ENCODE measurements at regions not wholly inside any gene's neighbourhood (a gene's known extent, or its start where the extent isn't known, plus 50 kb on each side); places are given as distances from the start of the nearest gene placed in this dataset.

GRCh38 chr20:19110285-19110684, 102.2 kb upstream of the SLC24A3 start:
- no peak for DNase-seq (ENCODE audit: low read depth, low spot score)
- H3K9ac ChIP-seq (ENCODE audit: insufficient read length), result no peak overlapping the region
- H3K36me3 ChIP-seq (ENCODE audit: insufficient read depth, low read length), result no peaks in the 10 kb centered on the region
- no peaks in the 10 kb centered on the region for H3K9me3 ChIP-seq (ENCODE audit: low read depth, low read length)
- TF ChIP-seq FOXP2 (optimal IDR thresholded peaks at IDR 0.05; ENCODE audit: control extremely low read depth, extremely low read length, insufficient read depth), result no peak
- no peak for TF ChIP-seq POLR2AphosphoS5 (IDR thresholded peaks at IDR 0.05; ENCODE audit: borderline replicate concordance, low read depth, low read length)
- no peak for TF ChIP-seq EZH2 (IDR thresholded peaks at IDR 0.05)
- H3K27ac ChIP-seq, result no peak overlapping the region
- H3K4me3 ChIP-seq, result no peak overlapping the region

- no peak for DNase-seq (ENCODE audit: low read depth, low spot score)
- H3K27ac ChIP-seq, result no peak overlapping the region
- H3K9ac ChIP-seq (ENCODE audit: insufficient read length), result no peak overlapping the region
- no peak for TF ChIP-seq POLR2AphosphoS5 (IDR thresholded peaks at IDR 0.05; ENCODE audit: borderline replicate concordance, low read depth, low read length)
- no peak for TF ChIP-seq FOXP2 (optimal IDR thresholded peaks at IDR 0.05; ENCODE audit: control extremely low read depth, extremely low read length, insufficient read depth)
- TF ChIP-seq EZH2 (IDR thresholded peaks at IDR 0.05), result no peak
- H3K36me3 ChIP-seq (ENCODE audit: insufficient read depth, low read length), result no peaks in the 10 kb centered on the region
- H3K4me3 ChIP-seq, result no peak overlapping the region
- H3K9me3 ChIP-seq (ENCODE audit: low read depth, low read length), result no peaks in the 10 kb centered on the region
Observed at GRCh38 chr20:19110881-19111460, 101.5 kb upstream of the SLC24A3 start.

GRCh38 chr20:19112828-19113227, 99.6 kb upstream of the SLC24A3 start:
- no peaks in the 10 kb centered on the region for H3K36me3 ChIP-seq (ENCODE audit: insufficient read depth, low read length)
- DNase-seq (ENCODE audit: low read depth, low spot score), result no peak
- H3K9ac ChIP-seq (ENCODE audit: insufficient read length), result no peak overlapping the region
- no peak overlapping the region for H3K27ac ChIP-seq
- TF ChIP-seq FOXP2 (optimal IDR thresholded peaks at IDR 0.05; ENCODE audit: control extremely low read depth, extremely low read length, insufficient read depth), result no peak
- TF ChIP-seq EZH2 (IDR thresholded peaks at IDR 0.05), result no peak
- no peak for TF ChIP-seq POLR2AphosphoS5 (IDR thresholded peaks at IDR 0.05; ENCODE audit: borderline replicate concordance, low read depth, low read length)
- H3K9me3 ChIP-seq (ENCODE audit: low read depth, low read length), result no peaks in the 10 kb centered on the region
- H3K4me3 ChIP-seq, result no peak overlapping the region

GRCh38 chr20:19113343-19113930, 99.0 kb upstream of the SLC24A3 start:
- Histone ChIP-seq H3K9ac (ENCODE audit: insufficient read length) (no peak overlapping the region), H3K4me3 (no peak overlapping the region), H3K27ac (no peak overlapping the region), H3K9me3 (ENCODE audit: low read depth, low read length) (no peaks in the 10 kb centered on the region), H3K36me3 (ENCODE audit: insufficient read depth, low read length) (no peaks in the 10 kb centered on the region)
- TF ChIP-seq POLR2AphosphoS5 (IDR thresholded peaks at IDR 0.05; ENCODE audit: borderline replicate concordance, low read depth, low read length) (no peak), EZH2 (IDR thresholded peaks at IDR 0.05) (no peak), FOXP2 (optimal IDR thresholded peaks at IDR 0.05; ENCODE audit: control extremely low read depth, extremely low read length, insufficient read depth) (no peak)
- no peak for DNase-seq (ENCODE audit: low read depth, low spot score)

GRCh38 chr20:19114410-19114809, 98.0 kb upstream of the SLC24A3 start:
- Histone ChIP-seq H3K9ac (ENCODE audit: insufficient read length) (no peak overlapping the region), H3K9me3 (ENCODE audit: low read depth, low read length) (no peaks in the 10 kb centered on the region), H3K36me3 (ENCODE audit: insufficient read depth, low read length) (no peaks in the 10 kb centered on the region), H3K4me3 (no peak overlapping the region), H3K27ac (no peak overlapping the region)
- no peak for DNase-seq (ENCODE audit: low read depth, low spot score)
- TF ChIP-seq FOXP2 (optimal IDR thresholded peaks at IDR 0.05; ENCODE audit: control extremely low read depth, extremely low read length, insufficient read depth) (no peak), EZH2 (IDR thresholded peaks at IDR 0.05) (no peak), POLR2AphosphoS5 (IDR thresholded peaks at IDR 0.05; ENCODE audit: borderline replicate concordance, low read depth, low read length) (no peak)

- H3K36me3 ChIP-seq (ENCODE audit: insufficient read depth, low read length), result no peaks in the 10 kb centered on the region
- TF ChIP-seq FOXP2 (optimal IDR thresholded peaks at IDR 0.05; ENCODE audit: control extremely low read depth, extremely low read length, insufficient read depth) (no peak), POLR2AphosphoS5 (IDR thresholded peaks at IDR 0.05; ENCODE audit: borderline replicate concordance, low read depth, low read length) (no peak)
- no peak for DNase-seq (ENCODE audit: low read depth, low spot score)
- H3K9ac ChIP-seq (ENCODE audit: insufficient read length), result no peak overlapping the region
- no peak overlapping the region for H3K27ac ChIP-seq
- no peaks in the 10 kb centered on the region for H3K9me3 ChIP-seq (ENCODE audit: low read depth, low read length)
- no peak overlapping the region for H3K4me3 ChIP-seq
Observed at GRCh38 chr20:19115581-19115980, 96.9 kb upstream of the SLC24A3 start.

GRCh38 chr20:19120011-19120410, 92.4 kb upstream of the SLC24A3 start:
- Histone ChIP-seq H3K27ac (no peak overlapping the region), H3K9me3 (ENCODE audit: low read depth, low read length) (no peaks in the 10 kb centered on the region), H3K9ac (ENCODE audit: insufficient read length) (no peak overlapping the region), H3K36me3 (ENCODE audit: insufficient read depth, low read length) (no peaks in the 10 kb centered on the region), H3K4me3 (no peak overlapping the region)
- no peak for DNase-seq (ENCODE audit: low read depth, low spot score)
- TF ChIP-seq EZH2 (IDR thresholded peaks at IDR 0.05), result no peak
- no peak for TF ChIP-seq POLR2AphosphoS5 (IDR thresholded peaks at IDR 0.05; ENCODE audit: borderline replicate concordance, low read depth, low read length)
- TF ChIP-seq FOXP2 (optimal IDR thresholded peaks at IDR 0.05; ENCODE audit: control extremely low read depth, extremely low read length, insufficient read depth), result no peak

GRCh38 chr20:19120569-19120968, 91.9 kb upstream of the SLC24A3 start:
- Histone ChIP-seq H3K9ac (ENCODE audit: insufficient read length) (no peak overlapping the region), H3K36me3 (ENCODE audit: insufficient read depth, low read length) (no peaks in the 10 kb centered on the region), H3K4me3 (no peak overlapping the region), H3K9me3 (ENCODE audit: low read depth, low read length) (no peaks in the 10 kb centered on the region), H3K27ac (no peak overlapping the region)
- DNase-seq (ENCODE audit: low read depth, low spot score), result no peak
- TF ChIP-seq EZH2 (IDR thresholded peaks at IDR 0.05) (no peak), POLR2AphosphoS5 (IDR thresholded peaks at IDR 0.05; ENCODE audit: borderline replicate concordance, low read depth, low read length) (no peak), FOXP2 (optimal IDR thresholded peaks at IDR 0.05; ENCODE audit: control extremely low read depth, extremely low read length, insufficient read depth) (no peak)

GRCh38 chr20:19121463-19121862, 91.0 kb upstream of the SLC24A3 start:
- Histone ChIP-seq H3K27ac (no peak overlapping the region), H3K4me3 (no peak overlapping the region), H3K9ac (ENCODE audit: insufficient read length) (no peak overlapping the region), H3K36me3 (ENCODE audit: insufficient read depth, low read length) (no peaks in the 10 kb centered on the region), H3K9me3 (ENCODE audit: low read depth, low read length) (no peaks in the 10 kb centered on the region)
- TF ChIP-seq POLR2AphosphoS5 (IDR thresholded peaks at IDR 0.05; ENCODE audit: borderline replicate concordance, low read depth, low read length) (no peak), FOXP2 (optimal IDR thresholded peaks at IDR 0.05; ENCODE audit: control extremely low read depth, extremely low read length, insufficient read depth) (no peak), EZH2 (IDR thresholded peaks at IDR 0.05) (no peak)
- no peak for DNase-seq (ENCODE audit: low read depth, low spot score)
